ENCODE measurements at regions not wholly inside any gene's neighbourhood (a gene's known extent, or its start where the extent isn't known, plus 50 kb on each side); places are given as distances from the start of the nearest gene placed in this dataset.
"Not testable (repeated sequence)": the region's sequence is repeated elsewhere in the genome, so short reads cannot be mapped to it uniquely, and the experiment has no call there.

- H3K4me1 ChIP-seq (replicated peaks in 1 of 2) = no peaks in the 10 kb centered on the region
- DNase-seq = no peak
- intact Hi-C loops (cut with DNase I) = no loop called here
- TF ChIP-seq CTCF (IDR thresholded peaks at IDR 0.05) = no peak
- TF ChIP-seq POLR2A (IDR thresholded peaks at IDR 0.05) = no peak
- H3K36me3 ChIP-seq (replicated peaks in 1 of 2) = no peaks in the 10 kb centered on the region
- H3K27ac ChIP-seq = no peak overlapping the region
- WGBS, 4 donors = 89 to 92% (median 91%) methylated on average over 3 of the region's 3 CpGs
- no peaks in the 10 kb centered on the region for H3K27me3 ChIP-seq
- H3K4me3 ChIP-seq = no peak overlapping the region
- H3K9me3 ChIP-seq (replicated peaks in 1 of 3) = no peaks in the 10 kb centered on the region
These were observed 1222.8 kb downstream of the GALC start for GRCh38 chr14:86770186-86770585.

DNA sequence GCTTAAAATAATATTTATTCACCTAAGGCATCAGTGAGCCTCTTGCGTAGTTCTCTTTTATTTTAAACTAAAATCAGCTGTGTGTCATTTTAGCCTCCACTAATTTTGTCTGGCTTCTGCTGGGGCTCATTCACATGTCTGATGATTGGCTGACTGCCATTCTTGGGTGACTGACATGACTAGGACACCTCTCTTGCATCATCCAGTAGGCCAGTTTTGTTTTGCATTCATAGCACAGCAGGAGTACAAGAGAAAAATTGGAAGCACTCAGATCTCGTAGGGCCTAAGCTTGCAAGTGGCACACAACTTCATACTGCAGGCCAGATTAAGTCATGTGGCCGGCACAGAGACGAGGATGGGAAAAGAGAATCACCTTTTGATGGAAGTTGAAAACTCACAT, 1226.5 kb downstream of the GALC start:
- H3K4me1 ChIP-seq (replicated peaks in 1 of 2) = no peaks in the 10 kb centered on the region
- intact Hi-C loops (cut with DNase I) = no loop called here
- no peak for TF ChIP-seq CTCF (IDR thresholded peaks at IDR 0.05)
- TF ChIP-seq POLR2A (IDR thresholded peaks at IDR 0.05) = no peak
- no peaks in the 10 kb centered on the region for H3K9me3 ChIP-seq (replicated peaks in 1 of 3)
- no peak for DNase-seq
- H3K4me3 ChIP-seq = no peak overlapping the region
- no peaks in the 10 kb centered on the region for H3K27me3 ChIP-seq
- 79 to 88% (median 82%) methylated on average over 4 of the region's 4 CpGs for WGBS, 4 donors
- H3K27ac ChIP-seq = no peak overlapping the region
- H3K36me3 ChIP-seq (replicated peaks in 1 of 2) = no peaks in the 10 kb centered on the region

GRCh38 chr14:86761611-86762010, 1231.4 kb downstream of the GALC start:
- 69 to 74% (median 72%) methylated on average over 6 of the region's 6 CpGs for WGBS, 4 donors
- DNase-seq = no peak
- intact Hi-C loops (cut with DNase I) = no loop called here
- Histone ChIP-seq H3K27ac (no peak overlapping the region), H3K27me3 (no peaks in the 10 kb centered on the region), H3K9me3 (replicated peaks in 1 of 3) (no peaks in the 10 kb centered on the region), H3K4me1 (replicated peaks in 1 of 2) (no peaks in the 10 kb centered on the region), H3K36me3 (replicated peaks in 1 of 2) (no peaks in the 10 kb centered on the region), H3K4me3 (no peak overlapping the region)
- TF ChIP-seq CTCF (IDR thresholded peaks at IDR 0.05) = no peak
- TF ChIP-seq POLR2A (IDR thresholded peaks at IDR 0.05) = no peak

DNA sequence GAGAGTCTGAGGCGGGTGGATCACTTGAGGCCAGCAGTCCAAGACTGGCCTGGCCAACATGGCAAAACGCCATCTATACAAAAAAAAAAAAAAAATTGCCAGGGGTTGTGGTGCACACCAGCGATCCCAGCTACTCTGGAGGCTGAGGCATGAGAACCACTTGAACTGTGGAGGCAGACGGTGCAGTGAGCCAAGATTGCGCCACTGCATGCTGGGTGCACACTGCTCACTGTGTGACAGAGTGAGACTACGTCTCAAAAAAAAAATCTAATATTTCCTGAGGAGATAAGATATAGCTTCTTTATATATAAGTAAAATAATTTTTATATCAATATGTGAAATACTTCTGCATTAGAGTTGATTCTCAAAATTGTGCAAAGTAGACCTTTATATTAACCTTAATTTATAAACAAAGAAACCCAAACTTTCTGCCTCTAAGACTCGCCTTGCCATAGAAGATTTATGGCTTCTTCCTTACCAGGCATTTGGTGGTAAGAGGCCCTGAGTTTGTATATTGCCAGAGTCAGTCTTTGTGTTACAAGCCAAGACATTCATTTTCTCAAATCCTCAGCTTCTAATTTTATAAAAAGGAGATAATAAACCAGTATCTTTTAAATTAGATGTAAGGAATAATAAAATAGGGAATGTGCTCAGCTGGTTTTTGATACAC, 1226.7 kb downstream of the FLRT2 start:
- Histone ChIP-seq H3K36me3 (replicated peaks in 1 of 2) (no peaks in the 10 kb centered on the region), H3K27ac (no peak overlapping the region), H3K4me3 (no peak overlapping the region), H3K27me3 (no peaks in the 10 kb centered on the region), H3K9me3 (replicated peaks in 1 of 3) (peaks cover 0 to 6% (median 0%) of the 10 kb centered on the region in 3 donors), H3K4me1 (replicated peaks in 1 of 2) (no peaks in the 10 kb centered on the region)
- 61 to 73% (median 66%) methylated on average over 7 of the region's 7 CpGs for whole genome bisulfite sequencing, 4 donors
- intact Hi-C loops (cut with DNase I) = no loop called here
- DNase-seq = no peak
- TF ChIP-seq POLR2A (IDR thresholded peaks at IDR 0.05) (no peak), CTCF (IDR thresholded peaks at IDR 0.05) (no peak)

DNA sequence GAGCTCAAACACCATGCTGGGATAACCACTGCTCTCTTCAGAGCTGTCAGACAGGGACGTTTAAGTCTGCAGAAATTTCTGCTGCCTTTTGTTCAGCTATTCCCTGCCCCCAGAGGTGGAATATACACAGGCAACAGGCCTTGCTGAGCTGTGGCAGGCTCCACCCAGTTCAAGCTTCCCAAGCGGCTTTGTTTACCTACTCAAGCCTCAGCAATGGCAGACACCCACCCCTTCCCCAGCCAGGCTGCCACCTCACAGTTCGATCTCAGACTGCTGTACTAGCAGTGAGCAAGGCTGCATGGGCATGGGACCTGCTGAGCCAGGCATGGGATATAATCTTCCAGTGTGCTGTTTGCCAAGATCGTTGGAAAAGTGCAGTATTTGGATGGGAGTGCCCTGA, 1220.5 kb downstream of the FLRT2 start:
- H3K36me3 ChIP-seq (replicated peaks in 1 of 2); H3K9me3 ChIP-seq (replicated peaks in 1 of 3); DNase-seq; H3K4me3 ChIP-seq; H3K27me3 ChIP-seq; H3K27ac ChIP-seq; H3K4me1 ChIP-seq (replicated peaks in 1 of 2); intact Hi-C loops (cut with DNase I): not testable (repeated sequence)
- 62 to 93% (median 68%) methylated on average over 2 to 4 of the region's 4 CpGs for WGBS, 4 donors

Data from adrenal gland (tissue), 9 donors.